CD4-positive, alpha-beta T cell treated with Interleukin-2 at 100 ng/mL for 4 hours (primary cell): ENCODE measurements at regions not wholly inside any gene's neighbourhood (a gene's known extent, or its start where the extent isn't known, plus 50 kb on each side); places are given as distances from the start of the nearest gene placed in this dataset.

ENCODE experiments used
- DNase-seq: peaks from one replicate; pipeline ENCODE4 v3.0.0-alpha.2; 2020; ENCODE audit warnings: low spot score

GRCh38 chr13:59494151-59494550, 669.6 kb downstream of the DIAPH3 start:
- no peak for DNase-seq

GRCh38 chr13:59494560-59494970, 669.2 kb downstream of the DIAPH3 start:
- DNase-seq = no peak

GRCh38 chr13:59495299-59495698, 668.4 kb downstream of the DIAPH3 start:
- no peak for DNase-seq

- DNase-seq = no peak
These were observed 667.7 kb downstream of the DIAPH3 start for GRCh38 chr13:59495936-59496512.

GRCh38 chr13:59497621-59498247, 666.0 kb downstream of the DIAPH3 start:
- no peak for DNase-seq

- DNase-seq = no peak
These were observed 662.7 kb downstream of the DIAPH3 start for GRCh38 chr13:59501004-59501403.

- DNase-seq = no peak
These were observed 659.3 kb downstream of the DIAPH3 start for GRCh38 chr13:59504407-59504806.

GRCh38 chr13:59510386-59510785, 653.3 kb downstream of the DIAPH3 start:
- DNase-seq = no peak

GRCh38 chr13:59513686-59514085, 650.0 kb downstream of the DIAPH3 start:
- no peak for DNase-seq

GRCh38 chr13:59514316-59514715, 649.4 kb downstream of the DIAPH3 start:
- no peak for DNase-seq

- DNase-seq = no peak
These were observed 643.9 kb downstream of the DIAPH3 start for GRCh38 chr13:59519819-59520218.

- DNase-seq = no peak
These were observed 642.2 kb downstream of the DIAPH3 start for GRCh38 chr13:59521549-59521948.

- DNase-seq = no peak
These were observed 641.1 kb downstream of the DIAPH3 start for GRCh38 chr13:59522652-59523051.

GRCh38 chr13:59527500-59527899, 636.2 kb downstream of the DIAPH3 start:
- DNase-seq = no peak

GRCh38 chr13:59531571-59532091, 632.1 kb downstream of the DIAPH3 start:
- DNase-seq = peak; percentile 1

- no peak for DNase-seq
These were observed 631.3 kb downstream of the DIAPH3 start for GRCh38 chr13:59532405-59532804.

GRCh38 chr13:59533561-59534555, 629.9 kb downstream of the DIAPH3 start:
- no peak for DNase-seq

GRCh38 chr13:59534806-59535205, 628.9 kb downstream of the DIAPH3 start:
- no peak for DNase-seq

- no peak for DNase-seq
These were observed 626.2 kb downstream of the DIAPH3 start for GRCh38 chr13:59537500-59537899.

GRCh38 chr13:59538512-59538911, 625.2 kb downstream of the DIAPH3 start:
- DNase-seq = no peak

- DNase-seq = no peak
These were observed 621.4 kb downstream of the DIAPH3 start for GRCh38 chr13:59542303-59542702.

GRCh38 chr13:59543418-59543817, 620.3 kb downstream of the DIAPH3 start:
- no peak for DNase-seq

GRCh38 chr13:59545007-59545406, 618.7 kb downstream of the DIAPH3 start:
- no peak for DNase-seq
